PC-9 (cell line): ENCODE measurements at regions not wholly inside any gene's neighbourhood (a gene's known extent, or its start where the extent isn't known, plus 50 kb on each side); places are given as distances from the start of the nearest gene placed in this dataset.

Experiments used
- CTCF ChIP-seq: fragments of 200-600 bp; sonication (generic); conservative IDR thresholded peaks from 2 replicates; pipeline ENCODE4 v1.6.1; 2017; ENCODE audit warnings: mixed run types, antibody characterized with exemption, mild to moderate bottlenecking, moderate library complexity
- EZH2 ChIP-seq: fragments of 200-600 bp; sonication (generic); IDR thresholded peaks from 2 replicates; pipeline ENCODE4 v1.8.0; 2017; ENCODE audit warnings: antibody characterized with exemption, low read depth

GRCh38 chr15:45777781-45778180 is 143.0 kb downstream of the SQOR start:
- TF ChIP-seq CTCF (no peak), EZH2 (no peak)
